Fibroblast of mammary gland (primary cell): ENCODE measurements at regions not wholly inside any gene's neighbourhood (a gene's known extent, or its start where the extent isn't known, plus 50 kb on each side); places are given as distances from the start of the nearest gene placed in this dataset.

Source experiments
- DNase-seq: peaks from one replicate; pipeline ENCODE4 v3.0.0-alpha.2; 2010; ENCODE audit warnings: low read depth
- H3K4me3 ChIP-seq: 2 replicates; pipeline ENCODE4 v1.5.1; 2011; ENCODE audit warnings: low read depth, mild to moderate bottlenecking, low read length, moderate library complexity; ENCODE audit not compliant: control insufficient read depth
- CTCF ChIP-seq: conservative IDR thresholded peaks from 2 replicates; pipeline ENCODE4 v1.5.1; 2011; ENCODE audit warnings: low read depth, low read length, inconsistent platforms; ENCODE audit not compliant: control insufficient read depth, insufficient read depth

GRCh38 chr11:91935120-91935519 is 289.5 kb upstream of the FAT3 start:
- no peak overlapping the region for H3K4me3 ChIP-seq
- DNase-seq = no peak

DNA sequence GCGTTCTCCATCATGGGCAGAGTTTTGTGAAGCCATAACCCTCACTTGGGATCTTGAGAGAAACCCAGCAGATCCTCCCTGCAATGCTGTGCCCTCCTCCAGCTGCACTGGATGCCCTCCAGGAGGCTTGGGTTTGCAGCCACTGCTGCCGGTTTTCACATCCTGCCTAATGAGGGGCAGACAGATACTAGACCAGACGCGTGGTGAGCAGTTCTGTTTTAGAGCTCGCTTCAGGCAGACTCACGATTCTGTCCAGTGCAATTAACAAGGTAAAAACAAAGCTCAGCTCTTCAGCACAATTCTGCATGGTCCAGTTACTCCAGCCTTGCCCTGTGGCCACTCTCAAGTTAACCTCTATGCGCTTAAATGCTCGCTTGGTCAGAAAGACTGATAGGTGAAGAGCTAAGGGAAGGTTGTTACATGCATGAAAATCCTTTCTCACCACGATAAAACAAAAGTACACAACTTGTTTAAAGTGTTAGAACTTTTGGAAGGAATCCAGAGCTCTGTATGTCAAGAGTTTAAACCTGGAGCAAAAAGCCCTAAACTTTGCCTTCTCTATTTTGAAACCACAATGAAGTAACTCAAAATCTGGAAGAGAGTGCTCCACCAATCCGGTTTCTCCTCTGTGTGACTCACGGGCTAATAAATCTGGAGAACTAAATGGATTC is 292.3 kb upstream of the FAT3 start:
- DNase-seq = peak; percentile 50
- no peak overlapping the region for H3K4me3 ChIP-seq
- no peak for TF ChIP-seq CTCF

More at GRCh38 chr11:91935120-91935519, 289.5 kb upstream of the FAT3 start:
- TF ChIP-seq CTCF = no peak

- no peak for DNase-seq
- no peak overlapping the region for H3K4me3 ChIP-seq
- no peak for TF ChIP-seq CTCF
Observed at GRCh38 chr11:91927448-91927847, 297.2 kb upstream of the FAT3 start.

DNA sequence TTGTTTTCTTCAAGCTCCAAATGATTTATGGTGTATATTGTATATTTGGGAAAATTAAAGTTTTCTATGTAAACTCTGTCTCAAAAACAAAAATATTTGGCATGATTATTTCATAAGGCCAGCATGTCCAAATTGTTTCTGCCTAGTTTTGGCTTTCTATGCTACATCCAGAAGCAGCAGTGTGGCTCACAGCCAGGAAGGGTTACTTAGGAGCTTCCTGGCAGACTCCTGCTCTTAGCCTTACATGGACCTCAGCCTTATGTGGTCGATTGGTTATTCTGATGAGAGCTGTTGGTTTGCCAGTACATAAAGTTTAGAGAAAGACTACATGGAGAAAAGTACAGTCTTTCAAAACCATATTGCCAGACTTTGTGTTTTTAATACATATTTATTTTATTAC is 297.7 kb upstream of the FAT3 start:
- TF ChIP-seq CTCF = no peak
- DNase-seq = peak; percentile 10
- no peak overlapping the region for H3K4me3 ChIP-seq

GRCh38 chr11:91922846-91923245 is 301.8 kb upstream of the FAT3 start:
- no peak for DNase-seq
- no peak for TF ChIP-seq CTCF
- H3K4me3 ChIP-seq = no peak overlapping the region

GRCh38 chr11:91921974-91922373 is 302.6 kb upstream of the FAT3 start:
- no peak overlapping the region for H3K4me3 ChIP-seq
- no peak for TF ChIP-seq CTCF
- DNase-seq = no peak

DNA sequence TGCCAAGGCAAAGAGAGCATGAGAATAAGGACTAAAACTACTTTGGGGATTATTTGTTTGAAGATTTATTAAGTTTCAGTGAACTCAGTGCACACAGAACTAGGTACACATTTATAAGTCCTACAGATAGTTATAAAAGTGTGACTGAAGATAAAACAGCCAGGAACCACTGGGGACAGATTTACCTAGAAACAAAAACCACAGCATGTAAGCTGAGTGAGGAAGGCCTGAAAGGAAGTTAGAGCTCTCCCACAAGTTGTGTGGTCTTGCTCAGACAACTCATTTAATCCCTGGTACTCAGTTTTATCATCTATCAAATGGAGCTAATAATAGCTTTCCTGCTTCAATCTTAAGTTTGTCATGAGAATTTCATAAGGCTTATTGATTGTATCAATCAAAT is 311.2 kb upstream of the FAT3 start:
- DNase-seq = no peak
- no peak for TF ChIP-seq CTCF
- no peak overlapping the region for H3K4me3 ChIP-seq
